Progenitor cell of endocrine pancreas (in vitro differentiated cells): ENCODE measurements at regions not wholly inside any gene's neighbourhood (a gene's known extent, or its start where the extent isn't known, plus 50 kb on each side); places are given as distances from the start of the nearest gene placed in this dataset.

Experiments used
- DNase-seq: peaks from one replicate; pipeline ENCODE4 v3.0.0; 2021; ENCODE audit warnings: low spot score; ENCODE audit not compliant: unreplicated experiment
- H3K27ac Mint-ChIP-seq: 2 replicates; pipeline ENCODE4 v1.8.0; 2021; ENCODE audit warnings: mild to moderate bottlenecking, moderate library complexity, mixed read lengths
- H3K27me3 Mint-ChIP-seq: 2 replicates; pipeline ENCODE4 v1.8.0; 2021; ENCODE audit warnings: mixed read lengths
- H3K36me3 Mint-ChIP-seq: 2 replicates; pipeline ENCODE4 v1.8.0; 2022; ENCODE audit warnings: mixed read lengths; ENCODE audit not compliant: insufficient read depth
- H3K4me1 Mint-ChIP-seq: 2 replicates; pipeline ENCODE4 v1.8.0; 2021; ENCODE audit warnings: low read depth, mixed read lengths
- H3K4me3 Mint-ChIP-seq: 2 replicates; pipeline ENCODE4 v1.8.0; 2021; ENCODE audit warnings: low read depth, mild to moderate bottlenecking, moderate library complexity, mixed read lengths
- H3K9me3 Mint-ChIP-seq: 2 replicates; pipeline ENCODE4 v1.8.0; 2021; ENCODE audit warnings: low read depth, mixed read lengths
- TF ChIP-seq, protein P1 (sequence below): fragments of 200-600 bp; sonication (generic); IDR thresholded peaks from one replicate; pipeline ENCODE4 v1.5.0; 2021; ENCODE audit warnings: antibody characterized with exemption, mild to moderate bottlenecking; ENCODE audit not compliant: unreplicated experiment

DNA sequence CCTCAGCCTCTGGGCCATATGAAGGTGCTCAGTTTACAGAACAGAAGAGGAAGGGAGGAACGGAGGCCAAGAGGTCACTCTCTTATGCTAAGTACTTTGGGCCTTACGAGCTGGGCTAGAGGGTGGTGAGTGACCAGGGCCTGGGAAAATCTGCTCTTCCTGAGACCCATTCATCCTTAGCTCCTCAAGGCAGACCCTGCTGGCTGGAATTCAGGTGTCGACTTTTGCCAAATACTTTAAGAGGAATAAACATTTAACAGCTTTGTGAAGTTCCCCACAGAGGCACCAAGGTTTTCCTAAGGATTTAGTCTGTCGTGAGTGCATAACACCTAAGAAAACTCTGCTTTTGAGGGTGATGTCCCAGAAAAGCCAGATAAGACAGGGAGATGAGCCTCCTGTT lies 129.7 kb upstream of the SIX2 start:
- peaks cover under 1% of the 10 kb centered on the region for H3K9me3 Mint-ChIP-seq
- no peak overlapping the region for H3K27ac Mint-ChIP-seq
- H3K4me1 Mint-ChIP-seq: peaks cover 2% of the 10 kb centered on the region
- no peaks in the 10 kb centered on the region for H3K36me3 Mint-ChIP-seq
- peaks cover 32% of the 10 kb centered on the region for H3K27me3 Mint-ChIP-seq
- DNase-seq: no peak
- TF ChIP-seq, protein P1, sequence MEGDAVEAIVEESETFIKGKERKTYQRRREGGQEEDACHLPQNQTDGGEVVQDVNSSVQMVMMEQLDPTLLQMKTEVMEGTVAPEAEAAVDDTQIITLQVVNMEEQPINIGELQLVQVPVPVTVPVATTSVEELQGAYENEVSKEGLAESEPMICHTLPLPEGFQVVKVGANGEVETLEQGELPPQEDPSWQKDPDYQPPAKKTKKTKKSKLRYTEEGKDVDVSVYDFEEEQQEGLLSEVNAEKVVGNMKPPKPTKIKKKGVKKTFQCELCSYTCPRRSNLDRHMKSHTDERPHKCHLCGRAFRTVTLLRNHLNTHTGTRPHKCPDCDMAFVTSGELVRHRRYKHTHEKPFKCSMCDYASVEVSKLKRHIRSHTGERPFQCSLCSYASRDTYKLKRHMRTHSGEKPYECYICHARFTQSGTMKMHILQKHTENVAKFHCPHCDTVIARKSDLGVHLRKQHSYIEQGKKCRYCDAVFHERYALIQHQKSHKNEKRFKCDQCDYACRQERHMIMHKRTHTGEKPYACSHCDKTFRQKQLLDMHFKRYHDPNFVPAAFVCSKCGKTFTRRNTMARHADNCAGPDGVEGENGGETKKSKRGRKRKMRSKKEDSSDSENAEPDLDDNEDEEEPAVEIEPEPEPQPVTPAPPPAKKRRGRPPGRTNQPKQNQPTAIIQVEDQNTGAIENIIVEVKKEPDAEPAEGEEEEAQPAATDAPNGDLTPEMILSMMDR: no peak
- no peak overlapping the region for H3K4me3 Mint-ChIP-seq

DNA sequence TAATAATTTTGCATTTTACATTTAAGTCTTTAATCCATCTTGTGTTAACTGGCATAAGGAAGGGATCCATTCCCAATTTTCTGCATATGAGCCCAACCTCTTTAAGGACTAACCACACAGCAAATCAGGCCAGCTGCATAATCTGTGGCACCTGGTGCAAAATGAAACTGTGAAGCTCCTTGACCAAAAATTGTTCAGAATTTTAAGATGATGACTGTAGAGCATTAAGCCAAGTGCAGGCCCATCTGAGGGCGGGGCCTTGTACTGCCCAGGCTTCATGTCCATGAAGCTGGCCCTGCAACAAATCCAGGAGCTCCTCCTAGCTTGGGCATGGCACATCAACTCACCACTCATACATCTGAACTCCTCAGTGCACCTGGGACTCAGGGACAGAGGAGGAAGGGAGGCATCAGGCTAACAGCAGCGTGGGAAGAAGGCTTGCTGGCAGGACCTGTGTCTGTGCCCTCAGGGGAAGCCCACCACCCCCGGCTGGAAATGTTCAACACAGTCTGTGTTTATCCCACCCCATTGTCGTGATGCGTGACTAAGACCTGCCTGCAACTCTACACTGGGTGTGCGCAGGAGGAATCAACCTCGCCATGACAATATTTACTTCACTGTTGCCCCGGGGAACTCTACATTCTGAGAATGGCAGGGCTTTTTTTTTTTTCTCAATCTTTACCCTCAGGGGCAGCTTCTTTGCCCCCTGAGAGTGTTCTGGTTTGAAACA lies 128.9 kb upstream of the SIX2 start:
- Mint-ChIP-seq H3K27ac (no peak overlapping the region), H3K36me3 (no peaks in the 10 kb centered on the region), H3K9me3 (peaks cover 2% of the 10 kb centered on the region), H3K4me3 (no peak overlapping the region), H3K4me1 (peaks cover 3% of the 10 kb centered on the region), H3K27me3 (peaks cover 24% of the 10 kb centered on the region)
- no peak for DNase-seq
- TF ChIP-seq, protein P1: no peak

DNA sequence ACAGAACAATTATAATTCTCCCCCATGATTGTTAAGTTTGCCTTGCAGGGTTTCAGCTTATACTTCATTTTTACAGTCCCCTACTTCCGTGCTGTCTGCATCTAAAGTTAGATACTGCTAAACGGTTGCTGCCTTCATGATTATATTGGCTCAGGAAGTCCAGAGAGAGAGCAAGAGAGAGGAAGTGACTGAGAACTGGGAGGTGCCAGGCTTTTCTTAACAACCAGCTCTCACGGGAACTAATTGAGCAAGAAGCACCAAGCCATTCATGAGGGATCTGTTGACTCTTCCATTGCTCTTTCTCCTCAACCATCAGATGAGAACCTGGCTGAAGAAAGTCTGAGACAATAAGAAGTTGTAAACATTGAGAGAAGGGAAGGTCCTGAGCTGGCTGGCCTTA lies 125.5 kb upstream of the SIX2 start:
- peaks cover 14% of the 10 kb centered on the region for H3K27me3 Mint-ChIP-seq
- H3K27ac Mint-ChIP-seq: no peak overlapping the region
- H3K9me3 Mint-ChIP-seq: peaks cover 2% of the 10 kb centered on the region

DNA sequence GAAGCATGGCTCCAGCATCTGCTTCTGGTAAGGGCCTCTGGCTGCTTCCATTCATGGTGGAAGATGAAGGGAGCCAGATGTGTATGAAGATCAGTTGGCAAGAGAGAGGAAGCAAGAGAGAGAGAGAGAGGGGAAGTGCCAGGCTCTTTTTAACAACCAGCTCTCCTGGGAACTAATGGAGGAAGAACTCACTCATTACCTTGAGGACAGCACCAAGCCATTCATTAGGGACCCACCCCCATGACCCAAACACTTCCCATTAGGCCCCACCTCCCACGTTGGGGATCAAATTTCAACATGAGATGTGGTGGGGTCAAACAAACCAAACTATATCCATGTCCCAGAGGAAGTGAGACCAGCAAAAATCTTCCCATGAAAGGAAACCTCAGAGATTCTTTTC lies 124.8 kb upstream of the SIX2 start:
- Mint-ChIP-seq H3K9me3 (peaks cover 2% of the 10 kb centered on the region), H3K27me3 (peaks cover 13% of the 10 kb centered on the region), H3K4me1 (peaks cover 3% of the 10 kb centered on the region), H3K27ac (no peak overlapping the region), H3K4me3 (no peak overlapping the region), H3K36me3 (no peaks in the 10 kb centered on the region)
- DNase-seq: no peak
- TF ChIP-seq, protein P1: no peak

More for the DNA sequence above, 125.5 kb upstream of the SIX2 start:
- Mint-ChIP-seq H3K36me3 (no peaks in the 10 kb centered on the region), H3K4me3 (no peak overlapping the region), H3K4me1 (peaks cover 3% of the 10 kb centered on the region)
- TF ChIP-seq, protein P1: no peak
- no peak for DNase-seq

DNA sequence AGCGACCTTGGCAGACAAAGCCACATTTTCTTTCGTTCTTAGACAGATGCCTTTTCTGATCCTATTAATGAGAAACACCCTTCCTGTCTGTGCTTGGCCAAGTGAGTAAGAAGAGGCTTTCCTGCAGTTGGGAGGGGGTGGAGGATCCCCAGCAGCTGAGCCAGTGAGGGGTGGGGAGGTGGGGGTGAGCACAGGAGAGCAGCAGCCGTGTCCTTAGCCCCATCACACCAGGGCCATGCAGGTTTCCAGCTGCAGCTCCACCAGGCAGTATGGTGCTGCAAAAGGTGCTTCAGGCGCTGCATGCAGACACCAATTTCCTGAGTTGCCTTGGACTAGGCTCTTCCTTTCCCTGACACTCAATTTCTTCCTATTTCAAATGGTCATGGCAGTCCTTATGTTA lies 123.3 kb upstream of the SIX2 start:
- Mint-ChIP-seq H3K4me3 (no peak overlapping the region), H3K4me1 (peaks cover 3% of the 10 kb centered on the region), H3K27me3 (peaks cover 11% of the 10 kb centered on the region), H3K27ac (no peak overlapping the region), H3K36me3 (no peaks in the 10 kb centered on the region), H3K9me3 (peaks cover 2% of the 10 kb centered on the region)
- no peak for DNase-seq
- TF ChIP-seq, protein P1: no peak
